ENCODE measurements at regions not wholly inside any gene's neighbourhood (a gene's known extent, or its start where the extent isn't known, plus 50 kb on each side); places are given as distances from the start of the nearest gene placed in this dataset.

- Histone ChIP-seq H3K9me3 (ENCODE audit: low read length) (no peaks in the 10 kb centered on the region), H3F3A (ENCODE audit: insufficient read depth, low read length, poor library complexity, severe bottlenecking) (no peaks in the 10 kb centered on the region), H3K36me3 (ENCODE audit: insufficient read depth, low read length) (no peaks in the 10 kb centered on the region), H2AFZ (ENCODE audit: low read depth, low read length) (no peak overlapping the region), H3K9me2 (ENCODE audit: insufficient read depth, low read length) (no peaks in the 10 kb centered on the region), H3K27me3 (ENCODE audit: insufficient read depth, low read depth, low read length) (no peaks in the 10 kb centered on the region), H3K27ac (ENCODE audit: low read length) (no peak overlapping the region), H3K4me2 (ENCODE audit: low read length) (no peak overlapping the region), H4K20me1 (ENCODE audit: insufficient read depth) (no peaks in the 10 kb centered on the region), H3K4me3 (ENCODE audit: low read length) (no peak overlapping the region), H3K79me2 (replicated peaks; ENCODE audit: insufficient read depth, low read length) (no peaks in the 10 kb centered on the region), H3K9ac (ENCODE audit: low read length) (no peak overlapping the region)
- TF ChIP-seq POLR2AphosphoS5 (IDR thresholded peaks at IDR 0.05) (no peak), EP300 (conservative IDR thresholded peaks at IDR 0.05; ENCODE audit: poor library complexity, severe bottlenecking) (no peak)
These were observed 110.8 kb downstream of the HMHB1 start for GRCh38 chr5:143922718-143923117.

DNA sequence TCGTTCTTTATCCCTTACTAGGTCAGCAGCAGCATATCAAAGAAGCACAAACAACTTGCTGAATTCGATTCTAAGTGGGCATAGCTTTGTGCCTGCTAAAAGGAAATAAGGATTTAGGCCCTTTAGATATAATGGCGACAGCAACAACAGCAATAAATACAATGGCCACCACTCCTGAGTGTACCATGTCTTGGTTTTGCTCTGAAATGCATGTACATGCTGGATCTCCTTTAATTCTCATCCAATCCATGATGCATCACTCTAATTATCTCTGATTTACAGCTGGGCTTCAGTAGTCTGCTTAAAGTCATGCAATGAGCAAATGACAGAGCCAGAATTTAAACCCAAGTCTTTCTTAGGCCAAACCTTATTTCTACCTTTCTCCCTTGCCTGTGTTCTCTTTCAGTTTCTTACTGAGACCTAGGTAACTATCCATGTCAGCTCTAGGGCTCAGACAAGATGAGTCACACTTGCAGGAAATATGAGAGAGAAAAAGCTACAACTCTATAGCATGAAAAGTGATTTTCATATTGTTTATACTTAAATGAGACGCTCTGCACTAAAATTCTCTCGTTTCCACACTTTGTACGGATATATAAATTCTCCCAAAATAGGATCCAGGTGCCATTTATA, 111.8 kb downstream of the HMHB1 start:
- Histone ChIP-seq H3K9me3 (ENCODE audit: low read length) (no peaks in the 10 kb centered on the region), H3K36me3 (ENCODE audit: insufficient read depth, low read length) (no peaks in the 10 kb centered on the region), H3K4me3 (ENCODE audit: low read length) (no peak overlapping the region), H3K27ac (ENCODE audit: low read length) (no peak overlapping the region), H3K9ac (ENCODE audit: low read length) (no peak overlapping the region), H3K4me2 (ENCODE audit: low read length) (no peak overlapping the region), H4K20me1 (ENCODE audit: insufficient read depth) (no peaks in the 10 kb centered on the region), H3F3A (ENCODE audit: insufficient read depth, low read length, poor library complexity, severe bottlenecking) (no peaks in the 10 kb centered on the region), H3K27me3 (ENCODE audit: insufficient read depth, low read depth, low read length) (no peaks in the 10 kb centered on the region), H3K9me2 (ENCODE audit: insufficient read depth, low read length) (no peaks in the 10 kb centered on the region), H3K79me2 (replicated peaks; ENCODE audit: insufficient read depth, low read length) (no peaks in the 10 kb centered on the region), H2AFZ (ENCODE audit: low read depth, low read length) (no peak overlapping the region)
- TF ChIP-seq, protein P1, sequence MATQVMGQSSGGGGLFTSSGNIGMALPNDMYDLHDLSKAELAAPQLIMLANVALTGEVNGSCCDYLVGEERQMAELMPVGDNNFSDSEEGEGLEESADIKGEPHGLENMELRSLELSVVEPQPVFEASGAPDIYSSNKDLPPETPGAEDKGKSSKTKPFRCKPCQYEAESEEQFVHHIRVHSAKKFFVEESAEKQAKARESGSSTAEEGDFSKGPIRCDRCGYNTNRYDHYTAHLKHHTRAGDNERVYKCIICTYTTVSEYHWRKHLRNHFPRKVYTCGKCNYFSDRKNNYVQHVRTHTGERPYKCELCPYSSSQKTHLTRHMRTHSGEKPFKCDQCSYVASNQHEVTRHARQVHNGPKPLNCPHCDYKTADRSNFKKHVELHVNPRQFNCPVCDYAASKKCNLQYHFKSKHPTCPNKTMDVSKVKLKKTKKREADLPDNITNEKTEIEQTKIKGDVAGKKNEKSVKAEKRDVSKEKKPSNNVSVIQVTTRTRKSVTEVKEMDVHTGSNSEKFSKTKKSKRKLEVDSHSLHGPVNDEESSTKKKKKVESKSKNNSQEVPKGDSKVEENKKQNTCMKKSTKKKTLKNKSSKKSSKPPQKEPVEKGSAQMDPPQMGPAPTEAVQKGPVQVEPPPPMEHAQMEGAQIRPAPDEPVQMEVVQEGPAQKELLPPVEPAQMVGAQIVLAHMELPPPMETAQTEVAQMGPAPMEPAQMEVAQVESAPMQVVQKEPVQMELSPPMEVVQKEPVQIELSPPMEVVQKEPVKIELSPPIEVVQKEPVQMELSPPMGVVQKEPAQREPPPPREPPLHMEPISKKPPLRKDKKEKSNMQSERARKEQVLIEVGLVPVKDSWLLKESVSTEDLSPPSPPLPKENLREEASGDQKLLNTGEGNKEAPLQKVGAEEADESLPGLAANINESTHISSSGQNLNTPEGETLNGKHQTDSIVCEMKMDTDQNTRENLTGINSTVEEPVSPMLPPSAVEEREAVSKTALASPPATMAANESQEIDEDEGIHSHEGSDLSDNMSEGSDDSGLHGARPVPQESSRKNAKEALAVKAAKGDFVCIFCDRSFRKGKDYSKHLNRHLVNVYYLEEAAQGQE (IDR thresholded peaks at IDR 0.05; ENCODE audit: borderline replicate concordance) = no peak
- TF ChIP-seq MXI1 (conservative IDR thresholded peaks at IDR 0.05; ENCODE audit: poor library complexity, severe bottlenecking) (no peak), RAD21 (conservative IDR thresholded peaks at IDR 0.05) (no peak), SMC3 (conservative IDR thresholded peaks at IDR 0.05; ENCODE audit: poor library complexity) (no peak), EZH2 (IDR thresholded peaks at IDR 0.05; ENCODE audit: borderline replicate concordance, insufficient read depth, low read length, poor library complexity, severe bottlenecking) (no peak), POLR2AphosphoS5 (IDR thresholded peaks at IDR 0.05) (no peak), TAF1 (IDR thresholded peaks at IDR 0.05; ENCODE audit: low read depth) (no peak), EP300 (conservative IDR thresholded peaks at IDR 0.05; ENCODE audit: poor library complexity, severe bottlenecking) (no peak)
- TF ChIP-seq, protein P2, sequence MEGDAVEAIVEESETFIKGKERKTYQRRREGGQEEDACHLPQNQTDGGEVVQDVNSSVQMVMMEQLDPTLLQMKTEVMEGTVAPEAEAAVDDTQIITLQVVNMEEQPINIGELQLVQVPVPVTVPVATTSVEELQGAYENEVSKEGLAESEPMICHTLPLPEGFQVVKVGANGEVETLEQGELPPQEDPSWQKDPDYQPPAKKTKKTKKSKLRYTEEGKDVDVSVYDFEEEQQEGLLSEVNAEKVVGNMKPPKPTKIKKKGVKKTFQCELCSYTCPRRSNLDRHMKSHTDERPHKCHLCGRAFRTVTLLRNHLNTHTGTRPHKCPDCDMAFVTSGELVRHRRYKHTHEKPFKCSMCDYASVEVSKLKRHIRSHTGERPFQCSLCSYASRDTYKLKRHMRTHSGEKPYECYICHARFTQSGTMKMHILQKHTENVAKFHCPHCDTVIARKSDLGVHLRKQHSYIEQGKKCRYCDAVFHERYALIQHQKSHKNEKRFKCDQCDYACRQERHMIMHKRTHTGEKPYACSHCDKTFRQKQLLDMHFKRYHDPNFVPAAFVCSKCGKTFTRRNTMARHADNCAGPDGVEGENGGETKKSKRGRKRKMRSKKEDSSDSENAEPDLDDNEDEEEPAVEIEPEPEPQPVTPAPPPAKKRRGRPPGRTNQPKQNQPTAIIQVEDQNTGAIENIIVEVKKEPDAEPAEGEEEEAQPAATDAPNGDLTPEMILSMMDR (IDR thresholded peaks at IDR 0.05; ENCODE audit: poor library complexity, severe bottlenecking) = no peak

Measured in neural cell (in vitro differentiated cells).